ENCODE measurements at regions not wholly inside any gene's neighbourhood (a gene's known extent, or its start where the extent isn't known, plus 50 kb on each side); places are given as distances from the start of the nearest gene placed in this dataset.

GRCh38 chr11:127844876-127845275, 742.5 kb downstream of the ETS1 start:
- Histone ChIP-seq H3K36me3 (ENCODE audit: control insufficient read depth in 4 of 4, insufficient read depth in 4 of 4, low read length in 4 of 4) (no peaks in the 10 kb centered on the region), H3K4me3 (no peak overlapping the region), H3K9me3 (ENCODE audit: control insufficient read depth in 4 of 4, insufficient read depth in 3 of 4, low read length in 3 of 4) (no peaks in the 10 kb centered on the region), H3K27ac (ENCODE audit: low read depth in 1 of 2, low read length in 1 of 2) (no peak overlapping the region), H3K4me1 (ENCODE audit: control insufficient read depth in 5 of 5, insufficient read depth in 5 of 5, low read length in 5 of 5) (no peaks in the 10 kb centered on the region), H3K27me3 (ENCODE audit: control insufficient read depth in 3 of 3, insufficient read depth in 3 of 3, low read length in 2 of 3) (no peaks in the 10 kb centered on the region), H3K9ac (ENCODE audit: insufficient read depth in 1 of 2, low read length in 2 of 2) (no peak overlapping the region)
- TF ChIP-seq CTCF (IDR thresholded peaks at IDR 0.05; ENCODE audit: control extremely low read depth, extremely low read depth) = no peak
- DNase-seq (no peak), ATAC-seq (ENCODE audit: insufficient read depth, low FRiP score) (no peak)
- 78 to 86% methylated on average over 4 of the region's 4 CpGs for WGBS, 2 donors

- peak; percentile 59 to 72 (median 64) for DNase-seq
- WGBS, 2 donors = 40 to 42% methylated on average over 12 of the region's 12 CpGs
- Histone ChIP-seq H3K36me3 (ENCODE audit: control insufficient read depth in 4 of 4, insufficient read depth in 4 of 4, low read length in 4 of 4) (no peaks in the 10 kb centered on the region), H3K4me1 (ENCODE audit: control insufficient read depth in 5 of 5, insufficient read depth in 5 of 5, low read length in 5 of 5) (no peaks in the 10 kb centered on the region), H3K27me3 (ENCODE audit: control insufficient read depth in 3 of 3, insufficient read depth in 3 of 3, low read length in 2 of 3) (no peaks in the 10 kb centered on the region), H3K9ac (ENCODE audit: insufficient read depth in 1 of 2, low read length in 2 of 2) (no peak overlapping the region), H3K4me3 (no peak overlapping the region), H3K9me3 (ENCODE audit: control insufficient read depth in 4 of 4, insufficient read depth in 3 of 4, low read length in 3 of 4) (no peaks in the 10 kb centered on the region), H3K27ac (ENCODE audit: low read depth in 1 of 2, low read length in 1 of 2) (no peak overlapping the region)
- ATAC-seq (ENCODE audit: insufficient read depth, low FRiP score) = no peak
- peak; percentile 22 for TF ChIP-seq CTCF (IDR thresholded peaks at IDR 0.05; ENCODE audit: control extremely low read depth, extremely low read depth)
Observed at GRCh38 chr11:127843483-127844396, 743.6 kb downstream of the ETS1 start.

GRCh38 chr11:127825183-127825582, 762.2 kb downstream of the ETS1 start:
- ATAC-seq (ENCODE audit: insufficient read depth, low FRiP score) = no peak
- no peaks in the 10 kb centered on the region for H3K4me1 ChIP-seq (ENCODE audit: control insufficient read depth in 5 of 5, insufficient read depth in 5 of 5, low read length in 5 of 5)
- no peak overlapping the region for H3K4me3 ChIP-seq
- no peak overlapping the region for H3K9ac ChIP-seq (ENCODE audit: insufficient read depth in 1 of 2, low read length in 2 of 2)
- WGBS, 2 donors = 87 to 88% methylated on average over 4 of the region's 4 CpGs
- H3K27ac ChIP-seq (ENCODE audit: low read depth in 1 of 2, low read length in 1 of 2) = no peak overlapping the region
- no peak for TF ChIP-seq CTCF (IDR thresholded peaks at IDR 0.05; ENCODE audit: control extremely low read depth, extremely low read depth)
- H3K27me3 ChIP-seq (ENCODE audit: control insufficient read depth in 3 of 3, insufficient read depth in 3 of 3, low read length in 2 of 3) = no peaks in the 10 kb centered on the region
- H3K9me3 ChIP-seq (ENCODE audit: control insufficient read depth in 4 of 4, insufficient read depth in 3 of 4, low read length in 3 of 4) = no peaks in the 10 kb centered on the region
- H3K36me3 ChIP-seq (ENCODE audit: control insufficient read depth in 4 of 4, insufficient read depth in 4 of 4, low read length in 4 of 4) = no peaks in the 10 kb centered on the region
- no peak for DNase-seq
